Posterior vena cava (tissue), 2 donors: ENCODE measurements at regions not wholly inside any gene's neighbourhood (a gene's known extent, or its start where the extent isn't known, plus 50 kb on each side); places are given as distances from the start of the nearest gene placed in this dataset.
"Not testable (repeated sequence)": the region's sequence is repeated elsewhere in the genome, so short reads cannot be mapped to it uniquely, and the experiment has no call there.

Experiments
- DNase-seq: peaks from one replicate; pipeline ENCODE4 v3.0.0-alpha.2; 2020; ENCODE audit warnings: low spot score
- intact Hi-C, 2 donors: fragments of 100-400 bp; cut with DNase I; formaldehyde crosslinking; loops; one replicate each; pipeline versions ENCODE4 v1.14.1 to v1.14.2; 2022 to 2023
- donor health status: DM: yes; HTN: yes; CAD: no.
- donor health status: DM: yes; HTN: yes; CAD: no.

DNA sequence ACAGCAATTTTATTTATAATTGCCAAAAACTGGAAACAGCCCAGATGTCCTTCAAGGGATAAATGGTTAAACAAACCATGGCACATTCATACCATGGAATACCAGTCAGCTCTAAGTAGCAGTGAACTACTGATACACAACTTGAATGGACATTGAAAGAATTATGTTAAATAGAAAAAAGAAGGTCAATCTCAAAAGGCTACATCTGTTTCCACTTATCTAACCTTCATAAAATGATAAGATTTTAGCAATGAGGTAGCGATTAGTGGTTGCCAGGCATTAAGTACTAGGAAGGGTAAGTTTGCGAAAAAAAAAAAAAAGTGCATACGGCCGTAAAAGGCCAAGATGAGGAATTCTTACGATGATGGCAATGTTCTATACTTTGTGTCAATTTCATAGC is 738.7 kb upstream of the ANO3 start:
- DNase-seq = no peak
- intact Hi-C loops = no loop called here

DNA sequence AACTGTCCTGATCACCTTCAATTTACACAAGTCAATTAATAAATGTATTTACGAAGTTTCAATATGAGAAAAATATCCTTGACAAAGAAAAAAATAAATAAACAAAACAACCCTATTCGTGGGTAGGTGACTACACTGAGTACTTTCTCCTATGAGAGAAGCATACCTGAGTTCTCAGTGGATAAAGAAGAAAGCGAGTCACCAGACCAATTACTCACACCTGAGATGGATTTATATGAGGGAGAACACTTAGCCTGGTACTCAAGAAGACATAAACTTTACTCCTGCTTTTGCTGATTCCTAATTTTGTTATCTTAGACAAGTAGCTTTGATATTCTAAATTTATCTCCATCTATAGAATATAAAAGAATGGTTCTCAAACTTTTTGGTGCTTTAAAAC is 735.2 kb upstream of the ANO3 start:
- DNase-seq = no peak
- intact Hi-C loops = no loop called here

DNA sequence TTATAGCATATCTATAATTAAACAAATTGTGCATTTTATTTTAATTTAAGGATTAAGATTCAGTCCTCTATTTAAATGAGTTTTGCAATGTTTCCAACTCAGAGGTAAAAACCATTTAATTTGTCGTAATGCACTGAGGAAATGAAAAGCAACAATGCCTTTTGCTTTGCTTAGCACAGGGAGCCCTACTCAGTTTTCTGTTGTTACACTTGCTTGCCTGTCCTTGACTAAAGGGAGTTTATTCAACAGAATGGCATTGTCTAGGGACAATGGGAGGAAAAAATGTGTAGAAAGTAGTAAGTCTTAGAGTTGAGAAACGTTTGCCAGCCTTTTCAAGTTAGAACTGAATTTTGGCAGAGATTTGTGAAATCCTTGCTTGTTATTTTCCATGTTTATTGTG is 734.2 kb upstream of the ANO3 start:
- DNase-seq = no peak
- intact Hi-C loops = no loop called here

DNA sequence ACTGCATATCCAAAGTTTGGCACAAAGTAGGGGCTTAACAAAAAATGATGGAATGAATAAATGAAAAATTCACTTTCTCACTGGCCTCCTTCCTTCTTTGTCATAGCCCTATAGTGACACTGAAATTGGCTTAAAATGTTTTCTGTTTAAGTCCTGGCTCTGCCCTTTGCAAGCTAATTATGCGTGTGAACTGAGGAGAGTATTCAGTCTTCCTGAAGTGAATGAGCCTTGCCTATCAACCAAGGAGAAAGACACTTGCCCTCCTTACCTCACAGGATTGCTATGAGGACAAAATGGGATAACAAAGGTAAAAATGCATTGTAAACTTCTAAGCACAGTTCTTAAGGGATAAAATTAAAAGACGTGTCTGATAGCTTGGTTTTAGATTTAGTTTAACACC is 729.8 kb upstream of the ANO3 start:
- DNase-seq = no peak
- intact Hi-C loops = no loop called here

GRCh38 chr11:25602959-25603358 is 729.0 kb upstream of the ANO3 start:
- DNase-seq = no peak
- intact Hi-C loops = no loop called here

DNA sequence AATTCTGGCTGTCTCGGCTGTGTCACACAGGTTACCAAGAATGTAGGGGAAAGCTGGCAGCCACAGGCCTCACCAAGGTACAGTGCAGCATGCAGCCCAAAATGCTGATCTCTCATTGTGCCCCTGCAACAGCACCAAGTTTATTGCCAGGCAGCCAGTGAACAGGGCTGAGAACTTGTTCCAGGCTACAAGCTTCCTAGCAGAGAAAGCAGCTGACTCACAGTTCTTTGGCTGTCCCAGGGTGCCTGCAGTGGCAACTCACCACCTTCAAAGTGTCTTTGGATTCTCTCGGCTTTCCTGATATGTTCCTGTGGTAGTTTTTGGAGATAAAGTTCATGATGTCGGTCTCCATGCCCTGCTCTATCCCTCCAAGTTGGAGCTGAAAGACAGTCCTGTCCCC is 719.1 kb upstream of the ANO3 start:
- intact Hi-C loops = no loop called here
- no peak for DNase-seq

DNA sequence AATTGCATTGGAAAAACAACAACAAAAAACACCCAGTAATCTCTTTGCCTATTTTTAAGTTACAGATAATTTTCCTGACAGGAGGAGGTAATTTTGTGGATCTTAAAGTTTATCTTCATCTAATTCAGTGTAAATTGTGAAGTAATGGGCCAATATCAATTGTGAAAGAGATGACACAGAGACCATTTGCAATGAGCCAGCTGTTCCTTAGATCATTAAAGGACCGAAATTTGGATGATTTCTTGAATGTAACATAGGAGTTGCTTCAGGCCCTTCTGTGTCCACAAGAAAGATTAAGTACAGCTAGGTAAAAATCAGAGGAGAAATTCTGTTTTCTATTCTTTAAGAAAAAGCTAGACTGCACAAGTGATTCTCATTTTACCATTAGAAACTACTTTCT is 718.5 kb upstream of the ANO3 start:
- intact Hi-C loops = no loop called here
- no peak for DNase-seq

DNA sequence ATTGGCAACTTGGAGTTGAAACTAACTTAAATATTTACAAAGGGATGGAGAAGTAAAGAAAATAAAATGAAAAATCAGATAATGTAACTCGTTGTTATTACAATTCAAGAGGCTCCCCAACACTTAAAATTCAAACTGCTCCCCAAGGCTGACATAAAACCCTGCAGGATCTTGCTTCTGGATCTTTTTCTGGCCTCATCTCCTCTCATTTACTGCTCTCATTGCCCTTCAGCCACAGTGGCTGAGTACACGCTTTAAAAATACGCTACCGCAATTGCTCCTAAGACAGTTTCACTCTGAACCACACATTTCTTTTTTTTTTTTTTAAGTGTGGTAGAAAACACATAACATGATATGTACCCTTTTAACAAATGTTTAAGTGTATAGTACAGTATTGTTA is 718.1 kb upstream of the ANO3 start:
- intact Hi-C loops = no loop called here
- DNase-seq = no peak

- no peak for DNase-seq
- intact Hi-C loops = no loop called here
These were observed 716.9 kb upstream of the ANO3 start for GRCh38 chr11:25615069-25615468.

DNA sequence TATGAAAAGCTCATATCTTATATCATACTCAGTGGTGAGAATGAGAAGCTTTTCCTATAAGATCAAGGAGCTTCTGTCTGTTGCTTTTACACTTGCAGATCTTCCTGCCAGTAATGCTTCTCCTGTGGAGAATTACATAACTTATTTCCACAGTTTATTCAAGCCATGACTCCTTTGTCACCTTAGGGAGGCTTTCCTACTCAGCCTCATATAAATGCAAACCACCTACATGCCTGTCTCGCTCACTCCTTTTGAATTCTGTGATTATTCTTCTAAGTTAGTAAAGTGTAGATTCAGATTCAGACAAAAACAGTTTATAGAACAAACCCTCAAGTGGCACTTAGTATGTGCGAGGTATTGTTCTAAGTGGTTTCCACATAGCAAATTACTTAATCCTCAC is 716.1 kb upstream of the ANO3 start:
- intact Hi-C loops = no loop called here

GRCh38 chr11:25625094-25625493 is 706.8 kb upstream of the ANO3 start:
- intact Hi-C loops = no loop called here

More for the DNA sequence above, 716.1 kb upstream of the ANO3 start:
- no peak for DNase-seq

DNA sequence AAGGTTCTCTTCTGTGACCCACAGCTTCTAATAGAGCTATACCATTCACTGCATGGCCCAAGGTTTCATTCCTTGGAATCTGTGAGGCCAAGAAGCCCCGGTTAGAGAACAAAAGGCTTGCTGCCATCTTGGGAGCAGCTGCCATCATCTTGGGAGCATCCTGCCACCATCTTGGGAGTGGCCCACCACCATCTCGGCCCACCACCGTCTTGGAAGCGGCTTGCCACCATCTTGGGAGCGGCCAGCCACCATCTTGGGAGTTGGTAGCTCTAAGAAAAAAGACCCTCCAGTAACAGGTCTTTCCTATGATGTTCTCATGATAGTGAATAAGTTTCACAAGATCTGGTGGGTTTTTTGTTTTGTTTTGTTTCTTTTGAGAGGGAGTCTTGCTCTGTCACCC is 703.9 kb upstream of the ANO3 start:
- DNase-seq = no peak
- intact Hi-C loops = no loop called here

More at GRCh38 chr11:25625094-25625493, 706.8 kb upstream of the ANO3 start:
- DNase-seq = no peak

DNA sequence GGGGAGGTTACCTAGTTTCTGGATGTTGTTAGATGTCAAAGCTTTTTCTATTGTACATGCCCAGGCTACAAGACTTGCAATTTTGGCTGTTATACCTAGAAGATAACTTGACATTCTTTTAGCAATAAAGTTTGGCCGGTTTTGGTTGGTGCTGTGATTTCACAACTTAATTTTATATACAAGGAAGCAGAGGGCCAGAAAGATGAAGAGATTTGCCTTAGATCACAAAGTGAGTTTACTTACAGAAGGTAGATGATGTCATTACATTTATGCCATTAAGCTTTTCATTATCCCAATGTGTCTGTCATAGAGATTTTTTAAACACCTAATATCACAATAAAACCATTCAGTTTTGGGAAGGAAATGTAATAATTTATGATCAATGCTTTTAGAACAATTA is 698.7 kb upstream of the ANO3 start:
- intact Hi-C loops = no loop called here
- no peak for DNase-seq

DNA sequence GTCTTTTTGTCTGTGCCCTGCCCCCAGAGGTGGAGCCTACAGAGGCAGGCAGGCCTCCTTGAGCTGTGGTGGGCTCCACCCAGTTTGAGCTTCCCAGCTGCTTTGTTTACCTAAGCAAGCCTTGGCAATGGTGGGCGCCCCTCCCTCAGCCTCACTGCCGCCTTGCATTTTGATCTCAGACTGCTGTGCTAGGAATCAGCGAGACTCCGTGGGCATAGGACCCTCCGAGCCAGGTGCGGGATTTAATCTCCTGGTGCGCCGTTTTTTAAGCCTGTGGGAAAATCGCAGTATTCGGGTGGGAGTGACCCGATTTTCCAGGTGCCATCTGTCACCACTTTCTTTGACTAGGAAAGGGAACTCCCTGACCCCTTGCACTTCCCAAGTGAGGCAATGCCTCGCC is 682.7 kb upstream of the ANO3 start:
- intact Hi-C loops = not testable (repeated sequence)

GRCh38 chr11:25650319-25650718 is 681.6 kb upstream of the ANO3 start:
- DNase-seq = no peak
- intact Hi-C loops = no loop called here

More for the DNA sequence above, 682.7 kb upstream of the ANO3 start:
- DNase-seq = peak; percentile 72

- DNase-seq = no peak
These were observed 676.3 kb upstream of the ANO3 start for GRCh38 chr11:25655636-25656035.

GRCh38 chr11:25658916-25659315 is 673.0 kb upstream of the ANO3 start:
- no peak for DNase-seq
- intact Hi-C loops = no loop called here

More at GRCh38 chr11:25655636-25656035, 676.3 kb upstream of the ANO3 start:
- intact Hi-C loops = no loop called here

DNA sequence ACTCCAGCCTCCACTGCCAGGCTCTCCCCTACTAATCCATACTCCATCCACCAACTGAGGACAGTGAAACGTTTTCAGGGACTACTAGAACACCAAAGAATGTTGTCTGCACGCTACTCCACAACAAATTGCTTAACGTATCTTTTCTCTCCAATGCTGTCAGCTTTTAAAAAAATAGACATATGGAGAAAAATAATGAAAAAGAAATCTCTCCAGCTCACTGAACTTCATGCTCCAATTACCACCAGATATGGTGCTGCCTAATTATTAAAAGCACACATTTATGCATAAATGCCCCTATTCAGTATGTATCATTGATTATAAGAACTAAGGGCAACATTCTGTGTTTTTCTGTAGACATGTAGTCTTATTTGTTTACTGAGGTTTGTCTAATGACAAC is 672.2 kb upstream of the ANO3 start:
- intact Hi-C loops = no loop called here
- no peak for DNase-seq

GRCh38 chr11:25667871-25668270 is 664.1 kb upstream of the ANO3 start:
- intact Hi-C loops = no loop called here
- no peak for DNase-seq

- intact Hi-C loops = no loop called here
- no peak for DNase-seq
These were observed 640.0 kb upstream of the ANO3 start for GRCh38 chr11:25691959-25692358.

DNA sequence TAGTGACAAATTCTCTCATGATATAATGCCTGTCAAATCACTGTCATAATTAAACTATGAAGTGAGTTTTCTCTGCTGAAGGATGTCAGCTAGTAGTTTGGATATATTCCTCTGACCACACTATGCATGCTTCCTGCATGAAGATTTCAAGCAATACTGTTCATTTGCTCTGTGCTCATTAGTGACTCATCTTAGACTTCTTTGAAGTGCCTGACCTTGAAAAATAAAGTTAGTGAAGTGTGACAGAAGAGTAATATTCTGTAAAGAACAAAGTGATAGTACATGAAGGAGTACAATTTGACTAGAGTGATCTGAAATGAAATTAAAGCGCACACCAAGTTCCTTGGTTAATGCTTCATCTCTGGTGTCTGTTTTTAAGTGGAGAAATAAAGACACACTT is 629.5 kb upstream of the ANO3 start:
- no peak for DNase-seq
- intact Hi-C loops = no loop called here

DNA sequence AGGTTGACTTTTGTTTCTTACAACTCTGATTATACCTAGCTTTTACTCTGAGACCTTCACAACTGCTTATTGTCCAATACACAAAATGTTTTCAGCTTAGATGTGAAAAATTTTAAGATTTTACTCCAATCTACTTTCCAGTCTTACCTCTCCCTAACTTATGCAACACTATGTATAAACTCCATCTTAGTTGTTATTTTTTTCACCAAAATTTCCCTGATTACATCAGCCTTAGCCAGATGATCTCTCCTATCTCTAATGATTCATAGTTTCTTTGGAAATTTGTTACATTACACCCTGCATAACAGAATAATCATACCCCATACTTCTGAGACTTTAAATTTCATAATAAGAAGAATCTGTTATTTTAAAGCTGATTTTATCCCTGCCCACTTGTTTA is 621.0 kb upstream of the ANO3 start:
- intact Hi-C loops = no loop called here
- no peak for DNase-seq
